Lower lobe of right lung (tissue), 2 donors: ENCODE measurements at regions not wholly inside any gene's neighbourhood (a gene's known extent, or its start where the extent isn't known, plus 50 kb on each side); places are given as distances from the start of the nearest gene placed in this dataset.

ENCODE experiments used
- ATAC-seq, 2 donors: fragments of 200-7000 bp; cut with Tn5 transposase; one replicate each; pipeline ENCODE4 v1.9.1; 2020 to 2022; ENCODE audit warnings: mild to moderate bottlenecking in 2 of 2, moderate library complexity in 2 of 2
- DNase-seq: peaks from one replicate; pipeline ENCODE4 v3.0.0-alpha.2; 2020
- H3K27ac ChIP-seq: fragments of 200-600 bp; one replicate; pipeline ENCODE4 v1.8.0; 2022
- H3K27me3 ChIP-seq: fragments of 200-600 bp; one replicate; pipeline ENCODE4 v1.8.0; 2022; ENCODE audit warnings: low read depth
- H3K36me3 ChIP-seq: fragments of 200-600 bp; one replicate; pipeline ENCODE4 v1.8.0; 2022; ENCODE audit warnings: mild to moderate bottlenecking
- H3K4me1 ChIP-seq: fragments of 200-600 bp; one replicate; pipeline ENCODE4 v1.8.0; 2022
- H3K4me3 ChIP-seq: fragments of 200-600 bp; one replicate; pipeline ENCODE4 v1.8.0; 2022; ENCODE audit warnings: mild to moderate bottlenecking
- H3K9me3 ChIP-seq: fragments of 200-600 bp; one replicate; pipeline ENCODE4 v1.8.0; 2022
- intact Hi-C: fragments of 100-400 bp; cut with DNase I; formaldehyde crosslinking; loops from one replicate; pipeline ENCODE4 v1.11.0; 2022
- TF ChIP-seq, protein P1 (sequence below): fragments of 200-600 bp; IDR thresholded peaks from one replicate; pipeline ENCODE4 v1.8.0; 2022; ENCODE audit warnings: antibody characterized with exemption, mild to moderate bottlenecking
- donor health status: DM: no; HTN: yes; CAD: no; lungs with severe emphysema.

DNA sequence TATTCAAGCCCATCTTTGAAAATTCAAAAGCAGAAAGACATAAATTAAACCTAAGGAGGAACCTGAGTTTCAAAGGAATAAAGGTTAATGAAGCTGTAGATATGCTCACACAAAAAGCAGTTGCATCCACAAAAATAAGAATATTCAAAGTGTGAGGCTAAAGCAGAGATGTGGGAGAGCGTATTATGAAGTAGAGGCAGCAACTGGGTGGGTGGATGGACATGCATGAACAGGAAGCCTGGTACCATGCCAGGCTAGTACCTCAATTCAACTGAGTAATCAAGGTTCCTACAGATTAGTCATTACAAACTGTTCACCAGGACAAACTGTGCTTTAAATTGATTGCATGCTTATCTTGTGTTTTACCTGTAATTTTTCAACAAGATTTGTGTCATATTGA, 330.0 kb upstream of the PKDCC start:
- TF ChIP-seq, protein P1, sequence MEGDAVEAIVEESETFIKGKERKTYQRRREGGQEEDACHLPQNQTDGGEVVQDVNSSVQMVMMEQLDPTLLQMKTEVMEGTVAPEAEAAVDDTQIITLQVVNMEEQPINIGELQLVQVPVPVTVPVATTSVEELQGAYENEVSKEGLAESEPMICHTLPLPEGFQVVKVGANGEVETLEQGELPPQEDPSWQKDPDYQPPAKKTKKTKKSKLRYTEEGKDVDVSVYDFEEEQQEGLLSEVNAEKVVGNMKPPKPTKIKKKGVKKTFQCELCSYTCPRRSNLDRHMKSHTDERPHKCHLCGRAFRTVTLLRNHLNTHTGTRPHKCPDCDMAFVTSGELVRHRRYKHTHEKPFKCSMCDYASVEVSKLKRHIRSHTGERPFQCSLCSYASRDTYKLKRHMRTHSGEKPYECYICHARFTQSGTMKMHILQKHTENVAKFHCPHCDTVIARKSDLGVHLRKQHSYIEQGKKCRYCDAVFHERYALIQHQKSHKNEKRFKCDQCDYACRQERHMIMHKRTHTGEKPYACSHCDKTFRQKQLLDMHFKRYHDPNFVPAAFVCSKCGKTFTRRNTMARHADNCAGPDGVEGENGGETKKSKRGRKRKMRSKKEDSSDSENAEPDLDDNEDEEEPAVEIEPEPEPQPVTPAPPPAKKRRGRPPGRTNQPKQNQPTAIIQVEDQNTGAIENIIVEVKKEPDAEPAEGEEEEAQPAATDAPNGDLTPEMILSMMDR: no peak
- ATAC-seq: no peak
- H3K9me3 ChIP-seq: no peaks in the 10 kb centered on the region

GRCh38 chr2:41718705-41719104, 329.1 kb upstream of the PKDCC start:
- Histone ChIP-seq H3K9me3 (no peaks in the 10 kb centered on the region), H3K27me3 (no peaks in the 10 kb centered on the region), H3K4me1 (no peaks in the 10 kb centered on the region), H3K27ac (no peak overlapping the region), H3K36me3 (no peaks in the 10 kb centered on the region), H3K4me3 (no peak overlapping the region)
- DNase-seq (no peak), ATAC-seq (no peak)
- TF ChIP-seq, protein P1: no peak
- intact Hi-C loops: no loop called here

More for the DNA sequence above, 330.0 kb upstream of the PKDCC start:
- no peaks in the 10 kb centered on the region for H3K36me3 ChIP-seq
- no peak overlapping the region for H3K27ac ChIP-seq
- no peaks in the 10 kb centered on the region for H3K4me1 ChIP-seq
- H3K27me3 ChIP-seq: no peaks in the 10 kb centered on the region
- H3K4me3 ChIP-seq: no peak overlapping the region
- intact Hi-C loops: no loop called here
- no peak for DNase-seq

- TF ChIP-seq, protein P1: no peak
- Histone ChIP-seq H3K4me1 (no peaks in the 10 kb centered on the region), H3K27ac (no peak overlapping the region), H3K4me3 (no peak overlapping the region), H3K36me3 (no peaks in the 10 kb centered on the region), H3K9me3 (no peaks in the 10 kb centered on the region), H3K27me3 (no peaks in the 10 kb centered on the region)
- intact Hi-C loops: no loop called here
- DNase-seq (no peak), ATAC-seq (no peak)
Measured at GRCh38 chr2:41719756-41720155, 328.1 kb upstream of the PKDCC start.

DNA sequence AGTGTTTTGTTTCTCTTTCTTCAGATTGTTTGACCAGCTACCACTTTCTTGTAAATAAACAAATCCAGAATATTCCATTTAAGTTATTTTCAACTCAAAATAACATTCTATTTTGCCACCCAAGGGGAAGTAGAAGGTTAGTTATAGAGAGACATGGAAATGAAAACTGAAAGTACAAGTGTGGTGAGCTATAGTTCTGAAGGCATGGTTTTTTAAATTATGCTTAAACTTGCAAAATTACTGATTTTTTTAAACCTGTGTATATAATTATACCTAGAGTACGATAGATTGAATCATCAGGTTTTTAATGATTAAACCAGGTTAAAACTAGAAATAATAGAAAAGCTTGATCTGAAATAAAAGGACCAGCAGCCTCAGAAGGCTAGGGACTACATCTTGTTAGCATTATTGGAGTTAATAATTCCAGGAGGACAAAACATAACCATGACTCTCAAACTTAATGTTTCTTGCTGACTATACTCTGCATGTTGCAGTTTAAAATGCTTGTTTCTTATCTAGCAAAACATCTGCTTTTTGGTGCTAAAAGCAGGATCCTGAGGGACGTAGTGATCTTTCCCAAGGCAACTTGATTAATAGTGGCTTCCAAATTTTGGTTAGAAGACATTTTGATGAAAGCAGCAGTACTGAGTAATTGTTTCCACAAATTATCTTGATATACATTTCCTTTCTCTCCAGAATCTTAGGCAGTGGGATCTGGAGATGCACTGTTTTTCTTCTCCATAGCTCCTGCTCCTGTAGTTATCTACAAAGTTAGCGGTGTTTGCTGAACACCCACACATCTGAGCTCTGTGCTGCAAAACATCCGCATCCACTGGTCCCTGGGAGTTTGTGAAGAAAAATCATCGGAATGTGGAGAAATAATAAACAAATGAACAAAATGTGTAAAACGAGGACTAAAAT, 327.2 kb upstream of the PKDCC start:
- Histone ChIP-seq H3K9me3 (no peaks in the 10 kb centered on the region), H3K4me1 (no peaks in the 10 kb centered on the region), H3K4me3 (peak overlapping the region; percentile 13), H3K36me3 (no peaks in the 10 kb centered on the region), H3K27ac (no peak overlapping the region), H3K27me3 (no peaks in the 10 kb centered on the region)
- intact Hi-C loops: no loop called here
- DNase-seq (no peak), ATAC-seq (no peak)
- TF ChIP-seq, protein P1: no peak

DNA sequence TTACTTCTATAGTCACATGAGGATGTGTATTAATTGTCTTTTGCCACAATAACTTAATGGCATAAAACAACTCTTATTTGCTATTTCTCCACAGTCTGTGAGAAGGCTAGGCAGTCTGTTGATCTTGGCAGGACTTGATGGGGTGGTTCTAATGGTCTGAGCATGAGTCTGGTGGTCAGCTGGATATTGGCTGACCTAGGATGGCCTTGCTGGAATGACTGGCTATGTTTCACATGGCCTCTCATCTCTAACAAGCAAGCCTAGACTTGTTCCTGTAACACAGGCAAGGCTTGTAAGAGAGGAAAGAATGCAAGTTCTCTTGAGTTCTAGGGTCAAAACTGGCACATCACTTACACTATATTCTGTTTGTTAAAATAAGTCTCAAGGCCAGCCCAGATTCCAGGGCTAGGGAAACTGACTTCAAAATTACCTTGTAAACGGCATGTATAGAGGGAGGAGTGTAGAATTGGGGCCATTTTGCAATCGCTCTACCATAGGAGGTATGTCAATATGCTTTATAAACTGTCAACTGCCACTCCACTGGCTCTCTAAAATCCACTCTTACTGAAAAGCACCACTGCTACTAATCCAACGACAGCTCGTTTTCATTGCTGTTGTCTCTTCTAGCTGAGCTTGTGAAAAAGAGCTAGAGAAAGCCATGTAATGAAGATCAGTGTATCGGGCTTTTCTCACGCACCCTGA, 325.0 kb upstream of the PKDCC start:
- TF ChIP-seq, protein P1: no peak
- ATAC-seq: peak; percentile 28 to 71
- DNase-seq: no peak
- H3K4me1 ChIP-seq: no peaks in the 10 kb centered on the region
- no peaks in the 10 kb centered on the region for H3K36me3 ChIP-seq
- intact Hi-C loops: no loop called here
- H3K27me3 ChIP-seq: no peaks in the 10 kb centered on the region
- no peak overlapping the region for H3K4me3 ChIP-seq
- no peak overlapping the region for H3K27ac ChIP-seq
- H3K9me3 ChIP-seq: no peaks in the 10 kb centered on the region
